Mesendoderm (in vitro differentiated cells): ENCODE measurements at regions not wholly inside any gene's neighbourhood (a gene's known extent, or its start where the extent isn't known, plus 50 kb on each side); places are given as distances from the start of the nearest gene placed in this dataset.

Experiments
- DNase-seq: peaks from one replicate; pipeline ENCODE4 v3.0.0; 2013
- H2AK5ac ChIP-seq: 2 replicates; pipeline ENCODE4 v1.6.1; 2013; ENCODE audit warnings: low read length, inconsistent platforms
- H2BK120ac ChIP-seq: 2 replicates; pipeline ENCODE4 v1.6.1; 2013; ENCODE audit warnings: low read depth, mild to moderate bottlenecking, low read length, moderate library complexity, mixed read lengths
- H2BK15ac ChIP-seq: replicated peaks from 2 replicates; pipeline ENCODE4 v1.6.1; 2013; ENCODE audit warnings: low read depth, mild to moderate bottlenecking, moderate library complexity
- H2BK5ac ChIP-seq: 2 replicates; pipeline ENCODE4 v1.6.1; 2013; ENCODE audit warnings: low read length, inconsistent platforms
- H3K18ac ChIP-seq: 2 replicates; pipeline ENCODE4 v1.6.1; 2013; ENCODE audit warnings: mild to moderate bottlenecking, low read length, mixed read lengths
- H3K23ac ChIP-seq: one replicate; pipeline ENCODE4 v1.6.1; 2013; ENCODE audit warnings: low read length
- H3K27ac ChIP-seq: 2 replicates; pipeline ENCODE4 v1.5.1; 2013; ENCODE audit warnings: low read depth, mild to moderate bottlenecking, inconsistent platforms, low read length, moderate library complexity
- H3K27me3 ChIP-seq: 2 replicates; pipeline ENCODE4 v1.6.1; 2013; ENCODE audit warnings: low read length, control low read depth, mild to moderate bottlenecking, inconsistent platforms; ENCODE audit not compliant: insufficient read depth, poor library complexity
- H3K36me3 ChIP-seq: 2 replicates; pipeline ENCODE4 v1.6.1; 2013; ENCODE audit warnings: low read length, inconsistent platforms; ENCODE audit not compliant: control insufficient read depth, insufficient read depth
- H3K4ac ChIP-seq: one replicate; pipeline ENCODE4 v1.6.1; 2013; ENCODE audit warnings: low read depth, mild to moderate bottlenecking, low read length, moderate library complexity
- H3K4me1 ChIP-seq: 2 replicates; pipeline ENCODE4 v1.6.1; 2013; ENCODE audit warnings: low read depth, low read length, inconsistent platforms; ENCODE audit not compliant: control insufficient read depth
- H3K4me2 ChIP-seq: 2 replicates; pipeline ENCODE4 v1.6.1; 2013; ENCODE audit warnings: low read length
- H3K4me3 ChIP-seq: 2 replicates; pipeline ENCODE4 v1.5.1; 2013; ENCODE audit warnings: mild to moderate bottlenecking, low read length
- H3K56ac ChIP-seq: one replicate; pipeline ENCODE4 v1.6.1; 2013; ENCODE audit warnings: low read length
- H3K79me1 ChIP-seq: 2 replicates; pipeline ENCODE4 v1.6.1; 2013; ENCODE audit warnings: low read length, inconsistent platforms
- H3K79me2 ChIP-seq: 2 replicates; pipeline ENCODE4 v1.6.1; 2013; ENCODE audit warnings: mild to moderate bottlenecking, low read length; ENCODE audit not compliant: control insufficient read depth, insufficient read depth
- H3K9ac ChIP-seq: 2 replicates; pipeline ENCODE4 v1.6.1; 2013; ENCODE audit warnings: low read length, inconsistent platforms
- H4K5ac ChIP-seq: one replicate; pipeline ENCODE4 v1.6.1; 2013; ENCODE audit warnings: low read length
- H4K8ac ChIP-seq: one replicate; pipeline ENCODE4 v1.6.1; 2013; ENCODE audit warnings: low read depth, mild to moderate bottlenecking, control low read depth, low read length, moderate library complexity
- WGBS: extraction: QIAGEN DNeasy Blood & Tissue Kit; methylation state at CpG from one replicate; pipeline ENCODE4 v1.1.7; 2013; ENCODE audit warnings: low lambda C conversion rate, missing lambda C conversion rate; ENCODE audit not compliant: insufficient coverage; ENCODE audit errors: extremely low coverage; 5-methylcytosine and 5-hydroxymethylcytosine counted together

GRCh38 chr16:66293207-66293735 lies 73.2 kb upstream of the CDH5 start:
- Histone ChIP-seq H4K8ac (no peak overlapping the region), H4K5ac (no peak overlapping the region), H2BK5ac (no peak overlapping the region), H3K79me2 (no peaks in the 10 kb centered on the region), H3K4me3 (no peak overlapping the region), H3K18ac (no peak overlapping the region), H3K4me1 (no peaks in the 10 kb centered on the region), H3K27me3 (no peaks in the 10 kb centered on the region), H2BK120ac (no peak overlapping the region), H2BK15ac (no peak overlapping the region), H2AK5ac (no peak overlapping the region), H3K27ac (no peak overlapping the region), H3K79me1 (no peaks in the 10 kb centered on the region), H3K56ac (no peak overlapping the region), H3K4ac (no peak overlapping the region), H3K23ac (no peak overlapping the region), H3K9ac (no peak overlapping the region), H3K36me3 (no peaks in the 10 kb centered on the region), H3K4me2 (no peak overlapping the region)
- WGBS: no CpG with 5 or more reads among the region's 5 CpGs
- DNase-seq: no peak

GRCh38 chr16:66292241-66292935 lies 74.1 kb upstream of the CDH5 start:
- Histone ChIP-seq H3K79me1 (no peaks in the 10 kb centered on the region), H4K8ac (no peak overlapping the region), H3K4me3 (no peak overlapping the region), H3K23ac (no peak overlapping the region), H3K18ac (no peak overlapping the region), H2BK120ac (no peak overlapping the region), H4K5ac (no peak overlapping the region), H3K56ac (no peak overlapping the region), H3K27ac (no peak overlapping the region), H2BK15ac (no peak overlapping the region), H2AK5ac (no peak overlapping the region), H3K4ac (no peak overlapping the region), H3K4me2 (no peak overlapping the region), H3K4me1 (no peaks in the 10 kb centered on the region), H2BK5ac (no peak overlapping the region), H3K27me3 (no peaks in the 10 kb centered on the region), H3K79me2 (no peaks in the 10 kb centered on the region), H3K36me3 (no peaks in the 10 kb centered on the region), H3K9ac (no peak overlapping the region)
- DNase-seq: no peak
- no CpG with 5 or more reads among the region's 15 CpGs for WGBS

GRCh38 chr16:66291833-66292232 lies 74.7 kb upstream of the CDH5 start:
- no peaks in the 10 kb centered on the region for H3K79me1 ChIP-seq
- H3K36me3 ChIP-seq: no peaks in the 10 kb centered on the region
- H4K8ac ChIP-seq: no peak overlapping the region
- no peak for DNase-seq
- H4K5ac ChIP-seq: no peak overlapping the region
- H3K4me2 ChIP-seq: no peak overlapping the region
- no peak overlapping the region for H3K56ac ChIP-seq
- no peaks in the 10 kb centered on the region for H3K79me2 ChIP-seq
- H3K4ac ChIP-seq: no peak overlapping the region
- H3K4me1 ChIP-seq: no peaks in the 10 kb centered on the region
- H3K4me3 ChIP-seq: no peak overlapping the region
- H2BK15ac ChIP-seq: no peak overlapping the region
- H2AK5ac ChIP-seq: no peak overlapping the region
- no peak overlapping the region for H3K18ac ChIP-seq
- no peak overlapping the region for H3K23ac ChIP-seq
- no peak overlapping the region for H3K27ac ChIP-seq
- WGBS: no CpG with 5 or more reads among the region's 6 CpGs
- no peak overlapping the region for H3K9ac ChIP-seq
- no peak overlapping the region for H2BK120ac ChIP-seq
- no peak overlapping the region for H2BK5ac ChIP-seq
- no peaks in the 10 kb centered on the region for H3K27me3 ChIP-seq

GRCh38 chr16:66290431-66290830 lies 76.1 kb upstream of the CDH5 start:
- Histone ChIP-seq H2BK15ac (no peak overlapping the region), H3K4me2 (no peak overlapping the region), H3K27me3 (no peaks in the 10 kb centered on the region), H3K36me3 (no peaks in the 10 kb centered on the region), H3K4ac (no peak overlapping the region), H3K79me2 (no peaks in the 10 kb centered on the region), H3K27ac (no peak overlapping the region), H3K4me3 (no peak overlapping the region), H3K18ac (no peak overlapping the region), H2BK120ac (no peak overlapping the region), H3K4me1 (no peaks in the 10 kb centered on the region), H2AK5ac (no peak overlapping the region), H2BK5ac (no peak overlapping the region), H3K23ac (no peak overlapping the region), H4K8ac (no peak overlapping the region), H3K56ac (no peak overlapping the region), H4K5ac (no peak overlapping the region), H3K9ac (no peak overlapping the region), H3K79me1 (no peaks in the 10 kb centered on the region)
- WGBS: no CpG with 5 or more reads among the region's 4 CpGs
- DNase-seq: no peak

- H3K56ac ChIP-seq: no peak overlapping the region
- H3K9ac ChIP-seq: no peak overlapping the region
- H3K4me3 ChIP-seq: no peak overlapping the region
- H2AK5ac ChIP-seq: no peak overlapping the region
- H2BK15ac ChIP-seq: no peak overlapping the region
- no peak overlapping the region for H4K5ac ChIP-seq
- H3K18ac ChIP-seq: no peak overlapping the region
- WGBS: no CpG with 5 or more reads among the region's 6 CpGs
- H2BK120ac ChIP-seq: no peak overlapping the region
- no peak overlapping the region for H3K4me2 ChIP-seq
- H3K36me3 ChIP-seq: no peaks in the 10 kb centered on the region
- no peak overlapping the region for H3K23ac ChIP-seq
- H3K27ac ChIP-seq: no peak overlapping the region
- H3K27me3 ChIP-seq: no peaks in the 10 kb centered on the region
- no peaks in the 10 kb centered on the region for H3K79me1 ChIP-seq
- no peak for DNase-seq
- H2BK5ac ChIP-seq: no peak overlapping the region
- no peaks in the 10 kb centered on the region for H3K4me1 ChIP-seq
- no peak overlapping the region for H3K4ac ChIP-seq
- no peak overlapping the region for H4K8ac ChIP-seq
- H3K79me2 ChIP-seq: no peaks in the 10 kb centered on the region
Observed at GRCh38 chr16:66289986-66290385, 76.5 kb upstream of the CDH5 start.
